ENCODE measurements at regions not wholly inside any gene's neighbourhood (a gene's known extent, or its start where the extent isn't known, plus 50 kb on each side); places are given as distances from the start of the nearest gene placed in this dataset.

DNA sequence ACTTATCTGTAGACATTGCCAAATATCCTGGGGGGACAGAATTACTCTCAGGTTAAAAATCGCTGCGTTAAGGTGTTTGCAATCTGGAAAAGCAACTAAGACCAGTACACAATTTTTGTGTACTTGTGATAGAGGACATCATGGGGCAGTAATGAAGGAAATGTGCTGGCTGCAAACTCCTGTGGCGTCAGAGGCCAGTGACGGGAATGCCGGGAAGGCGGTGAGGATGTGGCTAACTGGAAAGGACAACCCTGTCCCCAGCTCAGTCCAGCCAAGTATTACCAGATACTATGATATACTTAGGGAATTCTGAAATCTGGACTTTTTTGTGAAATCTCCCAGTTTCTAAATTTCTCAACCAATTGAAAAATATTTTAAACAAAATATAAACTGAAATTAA is 103.1 kb upstream of the NANOS1 start:
- TF ChIP-seq, protein P1, sequence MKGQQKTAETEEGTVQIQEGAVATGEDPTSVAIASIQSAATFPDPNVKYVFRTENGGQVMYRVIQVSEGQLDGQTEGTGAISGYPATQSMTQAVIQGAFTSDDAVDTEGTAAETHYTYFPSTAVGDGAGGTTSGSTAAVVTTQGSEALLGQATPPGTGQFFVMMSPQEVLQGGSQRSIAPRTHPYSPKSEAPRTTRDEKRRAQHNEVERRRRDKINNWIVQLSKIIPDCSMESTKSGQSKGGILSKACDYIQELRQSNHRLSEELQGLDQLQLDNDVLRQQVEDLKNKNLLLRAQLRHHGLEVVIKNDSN (IDR thresholded peaks at IDR 0.05; ENCODE audit: borderline replicate concordance, low read depth): no peak
- TF ChIP-seq, protein P2, sequence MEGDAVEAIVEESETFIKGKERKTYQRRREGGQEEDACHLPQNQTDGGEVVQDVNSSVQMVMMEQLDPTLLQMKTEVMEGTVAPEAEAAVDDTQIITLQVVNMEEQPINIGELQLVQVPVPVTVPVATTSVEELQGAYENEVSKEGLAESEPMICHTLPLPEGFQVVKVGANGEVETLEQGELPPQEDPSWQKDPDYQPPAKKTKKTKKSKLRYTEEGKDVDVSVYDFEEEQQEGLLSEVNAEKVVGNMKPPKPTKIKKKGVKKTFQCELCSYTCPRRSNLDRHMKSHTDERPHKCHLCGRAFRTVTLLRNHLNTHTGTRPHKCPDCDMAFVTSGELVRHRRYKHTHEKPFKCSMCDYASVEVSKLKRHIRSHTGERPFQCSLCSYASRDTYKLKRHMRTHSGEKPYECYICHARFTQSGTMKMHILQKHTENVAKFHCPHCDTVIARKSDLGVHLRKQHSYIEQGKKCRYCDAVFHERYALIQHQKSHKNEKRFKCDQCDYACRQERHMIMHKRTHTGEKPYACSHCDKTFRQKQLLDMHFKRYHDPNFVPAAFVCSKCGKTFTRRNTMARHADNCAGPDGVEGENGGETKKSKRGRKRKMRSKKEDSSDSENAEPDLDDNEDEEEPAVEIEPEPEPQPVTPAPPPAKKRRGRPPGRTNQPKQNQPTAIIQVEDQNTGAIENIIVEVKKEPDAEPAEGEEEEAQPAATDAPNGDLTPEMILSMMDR (IDR thresholded peaks at IDR 0.05): no peak
- TF ChIP-seq TAF1 (IDR thresholded peaks at IDR 0.05; ENCODE audit: borderline replicate concordance, low read depth, low read length): no peak
